GM21526 (cell line): ENCODE measurements at regions not wholly inside any gene's neighbourhood (a gene's known extent, or its start where the extent isn't known, plus 50 kb on each side); places are given as distances from the start of the nearest gene placed in this dataset.

Experiments used
- ATAC-seq: cut with Tn5 transposase; IDR thresholded peaks from one replicate; pipeline ENCODE4 v1.9.1; 2021; ENCODE audit warnings: moderate library complexity; ENCODE audit not compliant: unreplicated experiment, low FRiP score

GRCh38 chr7:156031679-156032478 is 219.6 kb upstream of the SHH start:
- ATAC-seq = no peak

GRCh38 chr7:156029460-156030007 is 217.3 kb upstream of the SHH start:
- no peak for ATAC-seq

GRCh38 chr7:156028521-156028920 is 216.3 kb upstream of the SHH start:
- ATAC-seq = no peak

GRCh38 chr7:156027821-156028220 is 215.6 kb upstream of the SHH start:
- no peak for ATAC-seq

GRCh38 chr7:156026603-156027002 is 214.3 kb upstream of the SHH start:
- ATAC-seq = no peak

GRCh38 chr7:156026076-156026600 is 213.9 kb upstream of the SHH start:
- ATAC-seq = no peak

- ATAC-seq = no peak
Measured at GRCh38 chr7:156025675-156026074, 213.4 kb upstream of the SHH start.

- ATAC-seq = no peak
Measured at GRCh38 chr7:156024201-156024600, 211.9 kb upstream of the SHH start.

- no peak for ATAC-seq
Measured at GRCh38 chr7:156022483-156023459, 210.5 kb upstream of the SHH start.

GRCh38 chr7:156021471-156021870 is 209.2 kb upstream of the SHH start:
- no peak for ATAC-seq

GRCh38 chr7:156020566-156020965 is 208.3 kb upstream of the SHH start:
- no peak for ATAC-seq

- ATAC-seq = no peak
Measured at GRCh38 chr7:156019776-156020565, 207.7 kb upstream of the SHH start.

- ATAC-seq = no peak
Measured at GRCh38 chr7:156019308-156019707, 207.0 kb upstream of the SHH start.

- ATAC-seq = no peak
Measured at GRCh38 chr7:156017916-156018700, 205.8 kb upstream of the SHH start.

GRCh38 chr7:156017431-156017830 is 205.2 kb upstream of the SHH start:
- no peak for ATAC-seq

- ATAC-seq = no peak
Measured at GRCh38 chr7:156015237-156016020, 203.2 kb upstream of the SHH start.

GRCh38 chr7:156014808-156015207 is 202.5 kb upstream of the SHH start:
- ATAC-seq = no peak

- ATAC-seq = no peak
Measured at GRCh38 chr7:156014201-156014600, 201.9 kb upstream of the SHH start.

GRCh38 chr7:156012412-156012811 is 200.1 kb upstream of the SHH start:
- no peak for ATAC-seq
